ENCODE measurements at regions not wholly inside any gene's neighbourhood (a gene's known extent, or its start where the extent isn't known, plus 50 kb on each side); places are given as distances from the start of the nearest gene placed in this dataset.

DNA sequence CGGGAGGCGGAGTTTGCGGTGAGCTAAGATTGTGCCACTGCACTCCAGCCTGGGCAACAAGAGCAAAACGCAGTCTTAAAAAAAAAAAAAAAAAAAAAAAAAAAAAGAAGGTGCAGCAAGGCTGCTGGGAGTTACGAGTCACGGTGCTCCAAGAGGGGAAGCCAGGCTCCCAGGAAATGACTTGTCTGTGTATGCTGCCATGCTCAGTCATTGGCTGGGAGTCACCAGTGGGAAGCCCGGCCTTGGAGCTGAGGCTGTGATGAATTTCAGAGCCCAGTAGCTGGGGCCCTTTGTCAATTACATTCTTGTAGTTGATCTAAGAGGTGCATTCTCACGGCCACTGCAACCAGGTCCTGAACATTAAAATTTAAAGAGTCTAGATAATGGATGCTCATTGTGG, 1105.1 kb upstream of the TENM3 start:
- Histone ChIP-seq H3K9me3 (ENCODE audit: low read length) (no peaks in the 10 kb centered on the region), H3K4me3 (ENCODE audit: low read length) (no peak overlapping the region), H2AFZ (ENCODE audit: low read length) (no peak overlapping the region), H3K27me3 (ENCODE audit: low read length) (no peaks in the 10 kb centered on the region), H4K20me1 (ENCODE audit: insufficient read depth, low read depth, low read length) (no peaks in the 10 kb centered on the region), H3K9ac (ENCODE audit: low read length) (no peak overlapping the region), H3K4me2 (ENCODE audit: low read depth, low read length, poor library complexity, severe bottlenecking) (no peak overlapping the region), H3K9me2 (replicated peaks; ENCODE audit: insufficient read depth, low read length) (no peaks in the 10 kb centered on the region), H3K79me2 (ENCODE audit: low read length) (no peaks in the 10 kb centered on the region), H3K4me1 (ENCODE audit: low read length) (no peaks in the 10 kb centered on the region), H3K36me3 (ENCODE audit: insufficient read depth, low read length) (no peaks in the 10 kb centered on the region), H3K27ac (ENCODE audit: low read length) (no peak overlapping the region)
- no peak for DNase-seq

DNA sequence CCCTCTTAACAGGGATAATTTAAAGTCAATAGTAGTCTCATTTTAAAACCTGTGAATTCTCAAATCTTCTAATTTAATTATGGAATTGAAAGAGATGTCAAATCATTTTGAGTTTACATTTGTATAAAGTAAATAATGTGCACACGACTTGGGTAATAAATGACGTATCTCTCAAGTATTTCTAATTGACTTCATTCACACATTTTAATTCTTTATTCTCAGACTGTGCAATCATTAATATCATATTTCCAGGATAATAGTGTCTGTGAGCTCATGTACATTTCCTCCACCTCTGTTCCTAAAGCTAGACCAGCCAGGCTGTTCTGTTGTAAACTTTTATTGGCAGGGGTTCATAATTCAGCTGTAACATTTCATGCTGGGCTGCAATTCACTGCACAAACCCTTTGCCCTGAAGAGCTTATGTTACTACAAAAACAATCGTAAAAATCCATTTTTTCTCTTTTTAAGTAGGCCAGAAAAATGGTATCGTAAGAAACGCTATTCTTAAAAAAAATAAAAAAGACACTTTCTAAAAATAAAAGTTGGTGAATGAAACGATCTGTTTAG, 1103.1 kb upstream of the TENM3 start:
- no peaks in the 10 kb centered on the region for H3K9me3 ChIP-seq (ENCODE audit: low read length)
- DNase-seq = no peak
- H3K4me1 ChIP-seq (ENCODE audit: low read length) = no peaks in the 10 kb centered on the region
- H3K9me2 ChIP-seq (replicated peaks; ENCODE audit: insufficient read depth, low read length) = no peaks in the 10 kb centered on the region
- H2AFZ ChIP-seq (ENCODE audit: low read length) = no peak overlapping the region
- H3K4me2 ChIP-seq (ENCODE audit: low read depth, low read length, poor library complexity, severe bottlenecking) = no peak overlapping the region
- no peaks in the 10 kb centered on the region for H4K20me1 ChIP-seq (ENCODE audit: insufficient read depth, low read depth, low read length)
- H3K9ac ChIP-seq (ENCODE audit: low read length) = no peak overlapping the region
- H3K4me3 ChIP-seq (ENCODE audit: low read length) = no peak overlapping the region
- H3K27me3 ChIP-seq (ENCODE audit: low read length) = no peaks in the 10 kb centered on the region
- no peak overlapping the region for H3K27ac ChIP-seq (ENCODE audit: low read length)
- H3K36me3 ChIP-seq (ENCODE audit: insufficient read depth, low read length) = no peaks in the 10 kb centered on the region
- no peaks in the 10 kb centered on the region for H3K79me2 ChIP-seq (ENCODE audit: low read length)

GRCh38 chr4:181143250-181143854, 1099.8 kb upstream of the TENM3 start:
- no peak overlapping the region for H2AFZ ChIP-seq (ENCODE audit: low read length)
- H3K9ac ChIP-seq (ENCODE audit: low read length) = no peak overlapping the region
- no peaks in the 10 kb centered on the region for H3K9me3 ChIP-seq (ENCODE audit: low read length)
- H3K27ac ChIP-seq (ENCODE audit: low read length) = no peak overlapping the region
- H3K27me3 ChIP-seq (ENCODE audit: low read length) = no peaks in the 10 kb centered on the region
- no peak overlapping the region for H3K4me3 ChIP-seq (ENCODE audit: low read length)
- peak; percentile 70 for DNase-seq
- H3K9me2 ChIP-seq (replicated peaks; ENCODE audit: insufficient read depth, low read length) = no peaks in the 10 kb centered on the region
- no peak overlapping the region for H3K4me2 ChIP-seq (ENCODE audit: low read depth, low read length, poor library complexity, severe bottlenecking)
- H3K4me1 ChIP-seq (ENCODE audit: low read length) = no peaks in the 10 kb centered on the region
- no peaks in the 10 kb centered on the region for H3K36me3 ChIP-seq (ENCODE audit: insufficient read depth, low read length)
- no peaks in the 10 kb centered on the region for H3K79me2 ChIP-seq (ENCODE audit: low read length)
- H4K20me1 ChIP-seq (ENCODE audit: insufficient read depth, low read depth, low read length) = no peaks in the 10 kb centered on the region

DNA sequence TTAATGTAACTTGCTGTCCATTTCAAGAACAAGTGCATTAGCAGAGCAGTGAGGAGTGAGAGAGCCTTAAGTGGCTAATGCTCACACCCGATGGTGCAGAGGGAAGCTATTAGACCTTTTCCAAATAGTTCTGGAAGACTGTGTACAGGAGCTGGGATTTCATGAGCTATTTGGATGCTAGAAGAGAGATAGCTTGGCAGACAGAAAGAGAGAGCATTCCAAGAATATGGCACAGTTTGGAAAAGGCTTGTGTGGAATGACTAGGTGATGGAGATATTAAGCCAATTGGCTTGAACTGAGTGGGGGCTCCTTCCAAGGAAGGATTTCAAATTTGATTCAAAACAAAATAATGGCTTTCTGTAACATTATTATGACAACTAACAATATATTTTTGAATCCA, 1097.2 kb upstream of the TENM3 start:
- H3K79me2 ChIP-seq (ENCODE audit: low read length) = no peaks in the 10 kb centered on the region
- H3K9ac ChIP-seq (ENCODE audit: low read length) = no peak overlapping the region
- H4K20me1 ChIP-seq (ENCODE audit: insufficient read depth, low read depth, low read length) = no peaks in the 10 kb centered on the region
- H3K9me2 ChIP-seq (replicated peaks; ENCODE audit: insufficient read depth, low read length) = no peaks in the 10 kb centered on the region
- no peak overlapping the region for H3K4me3 ChIP-seq (ENCODE audit: low read length)
- H3K36me3 ChIP-seq (ENCODE audit: insufficient read depth, low read length) = no peaks in the 10 kb centered on the region
- H3K4me2 ChIP-seq (ENCODE audit: low read depth, low read length, poor library complexity, severe bottlenecking) = no peak overlapping the region
- no peak for DNase-seq
- no peak overlapping the region for H2AFZ ChIP-seq (ENCODE audit: low read length)
- H3K27ac ChIP-seq (ENCODE audit: low read length) = no peak overlapping the region
- no peaks in the 10 kb centered on the region for H3K9me3 ChIP-seq (ENCODE audit: low read length)
- no peaks in the 10 kb centered on the region for H3K4me1 ChIP-seq (ENCODE audit: low read length)
- no peaks in the 10 kb centered on the region for H3K27me3 ChIP-seq (ENCODE audit: low read length)

- Histone ChIP-seq H3K27me3 (ENCODE audit: low read length) (no peaks in the 10 kb centered on the region), H3K4me3 (ENCODE audit: low read length) (no peak overlapping the region), H3K27ac (ENCODE audit: low read length) (no peak overlapping the region), H3K9me3 (ENCODE audit: low read length) (no peaks in the 10 kb centered on the region), H2AFZ (ENCODE audit: low read length) (no peak overlapping the region), H3K9me2 (replicated peaks; ENCODE audit: insufficient read depth, low read length) (no peaks in the 10 kb centered on the region), H3K36me3 (ENCODE audit: insufficient read depth, low read length) (no peaks in the 10 kb centered on the region), H3K79me2 (ENCODE audit: low read length) (no peaks in the 10 kb centered on the region), H3K4me1 (ENCODE audit: low read length) (no peaks in the 10 kb centered on the region), H4K20me1 (ENCODE audit: insufficient read depth, low read depth, low read length) (no peaks in the 10 kb centered on the region), H3K4me2 (ENCODE audit: low read depth, low read length, poor library complexity, severe bottlenecking) (no peak overlapping the region), H3K9ac (ENCODE audit: low read length) (no peak overlapping the region)
- DNase-seq = no peak
Observed at GRCh38 chr4:181147416-181147951, 1095.7 kb upstream of the TENM3 start.

DNA sequence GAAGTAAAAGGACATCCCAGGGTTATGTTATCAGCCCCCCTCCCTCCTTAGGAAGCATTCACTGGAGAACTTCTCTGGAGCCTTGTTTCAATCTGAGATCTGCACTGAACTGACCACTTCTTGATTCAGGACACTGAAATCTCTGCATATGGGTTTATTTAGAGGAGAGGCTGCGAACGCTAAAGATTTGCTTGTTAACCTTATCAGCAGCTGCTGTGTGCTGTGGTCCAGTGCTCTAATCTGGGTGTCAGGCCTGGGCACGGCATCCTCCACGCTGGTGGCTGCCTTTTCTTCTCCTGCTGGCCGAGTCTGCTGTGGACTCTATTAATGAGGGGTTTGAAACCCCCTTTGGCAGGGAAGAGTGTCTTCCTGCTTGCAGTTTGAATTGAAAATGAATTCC, 1094.7 kb upstream of the TENM3 start:
- H3K4me3 ChIP-seq (ENCODE audit: low read length) = no peak overlapping the region
- H3K79me2 ChIP-seq (ENCODE audit: low read length) = no peaks in the 10 kb centered on the region

DNA sequence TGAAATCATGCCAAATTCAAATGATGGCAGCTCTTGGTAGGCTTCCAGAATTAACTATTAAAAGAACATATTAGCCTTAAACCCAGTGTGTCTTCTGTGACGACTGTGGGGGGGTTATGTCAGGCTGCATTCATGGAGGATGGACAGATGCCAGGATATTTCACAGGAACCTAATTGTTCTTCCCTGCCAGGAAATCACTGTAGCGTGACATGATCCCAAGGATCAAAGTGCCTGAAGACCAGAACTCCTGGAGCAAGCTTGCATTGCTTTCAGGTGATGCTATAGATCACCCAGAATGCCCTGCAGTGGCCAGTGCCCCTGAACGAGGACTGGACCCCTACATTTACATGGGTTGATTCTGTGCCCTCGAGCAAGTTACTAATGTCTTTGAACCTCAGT, 1093.0 kb upstream of the TENM3 start:
- Histone ChIP-seq H3K9me2 (replicated peaks; ENCODE audit: insufficient read depth, low read length) (no peaks in the 10 kb centered on the region), H3K4me3 (ENCODE audit: low read length) (no peak overlapping the region), H3K36me3 (ENCODE audit: insufficient read depth, low read length) (no peaks in the 10 kb centered on the region), H3K4me1 (ENCODE audit: low read length) (no peaks in the 10 kb centered on the region), H4K20me1 (ENCODE audit: insufficient read depth, low read depth, low read length) (no peaks in the 10 kb centered on the region), H3K27me3 (ENCODE audit: low read length) (no peaks in the 10 kb centered on the region), H3K9me3 (ENCODE audit: low read length) (no peaks in the 10 kb centered on the region), H3K27ac (ENCODE audit: low read length) (no peak overlapping the region), H3K4me2 (ENCODE audit: low read depth, low read length, poor library complexity, severe bottlenecking) (no peak overlapping the region), H2AFZ (ENCODE audit: low read length) (no peak overlapping the region), H3K9ac (ENCODE audit: low read length) (no peak overlapping the region), H3K79me2 (ENCODE audit: low read length) (no peaks in the 10 kb centered on the region)
- DNase-seq = no peak

More for the DNA sequence above, 1094.7 kb upstream of the TENM3 start:
- no peaks in the 10 kb centered on the region for H4K20me1 ChIP-seq (ENCODE audit: insufficient read depth, low read depth, low read length)
- H2AFZ ChIP-seq (ENCODE audit: low read length) = no peak overlapping the region
- no peak for DNase-seq
- H3K9me2 ChIP-seq (replicated peaks; ENCODE audit: insufficient read depth, low read length) = no peaks in the 10 kb centered on the region
- H3K9ac ChIP-seq (ENCODE audit: low read length) = no peak overlapping the region
- no peaks in the 10 kb centered on the region for H3K27me3 ChIP-seq (ENCODE audit: low read length)
- no peaks in the 10 kb centered on the region for H3K9me3 ChIP-seq (ENCODE audit: low read length)
- no peak overlapping the region for H3K27ac ChIP-seq (ENCODE audit: low read length)
- H3K36me3 ChIP-seq (ENCODE audit: insufficient read depth, low read length) = no peaks in the 10 kb centered on the region
- no peak overlapping the region for H3K4me2 ChIP-seq (ENCODE audit: low read depth, low read length, poor library complexity, severe bottlenecking)
- H3K4me1 ChIP-seq (ENCODE audit: low read length) = no peaks in the 10 kb centered on the region

DNA sequence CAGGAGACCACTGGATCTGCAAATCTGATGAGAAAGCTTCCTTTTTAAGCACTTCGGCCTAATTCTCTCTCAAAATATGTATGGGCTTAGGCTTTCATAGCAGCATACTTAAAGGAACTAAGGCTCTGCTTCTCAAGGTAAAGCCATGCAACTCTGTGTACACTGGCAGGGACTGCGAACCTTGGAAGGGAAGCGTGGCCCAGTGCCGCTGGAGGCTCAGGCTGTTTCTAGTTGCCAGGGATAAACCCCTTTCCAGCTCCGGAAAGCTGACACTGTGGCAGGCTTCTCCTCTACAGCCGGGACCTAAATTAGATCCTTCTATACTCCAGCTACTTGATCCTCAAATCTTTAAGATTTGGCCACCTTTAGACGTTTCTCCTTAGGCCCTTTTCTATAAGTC, 1091.3 kb upstream of the TENM3 start:
- no peaks in the 10 kb centered on the region for H3K4me1 ChIP-seq (ENCODE audit: low read length)
- no peak overlapping the region for H3K4me3 ChIP-seq (ENCODE audit: low read length)
- no peak overlapping the region for H2AFZ ChIP-seq (ENCODE audit: low read length)
- no peaks in the 10 kb centered on the region for H3K27me3 ChIP-seq (ENCODE audit: low read length)
- no peaks in the 10 kb centered on the region for H3K9me2 ChIP-seq (replicated peaks; ENCODE audit: insufficient read depth, low read length)
- H4K20me1 ChIP-seq (ENCODE audit: insufficient read depth, low read depth, low read length) = no peaks in the 10 kb centered on the region
- DNase-seq = no peak
- H3K79me2 ChIP-seq (ENCODE audit: low read length) = no peaks in the 10 kb centered on the region
- no peak overlapping the region for H3K4me2 ChIP-seq (ENCODE audit: low read depth, low read length, poor library complexity, severe bottlenecking)
- H3K9me3 ChIP-seq (ENCODE audit: low read length) = no peaks in the 10 kb centered on the region
- H3K27ac ChIP-seq (ENCODE audit: low read length) = no peak overlapping the region
- H3K36me3 ChIP-seq (ENCODE audit: insufficient read depth, low read length) = no peaks in the 10 kb centered on the region
- no peak overlapping the region for H3K9ac ChIP-seq (ENCODE audit: low read length)
